SK-N-SH treated with all-trans-retinoic acid at 6 μM for 48 hours (cell line): ENCODE measurements at regions not wholly inside any gene's neighbourhood (a gene's known extent, or its start where the extent isn't known, plus 50 kb on each side); places are given as distances from the start of the nearest gene placed in this dataset.

Source experiments
- ATAC-seq: fragments of 200-7000 bp; cut with Tn5 transposase; 3 replicates; pipeline ENCODE4 v1.9.1; 2020; ENCODE audit warnings: mild to moderate bottlenecking, moderate library complexity
- CSDC2 ChIP-seq: fragments of 250-450 bp; sonication (Bioruptor Pico); IDR thresholded peaks from 2 replicates; pipeline ENCODE4 v1.5.0; 2020; ENCODE audit warnings: mild to moderate bottlenecking, moderate library complexity
- GLIS3 ChIP-seq: fragments of 250-450 bp; sonication (Bioruptor Pico); IDR thresholded peaks from 2 replicates; pipeline ENCODE4 v1.5.0; 2020; ENCODE audit warnings: mild to moderate bottlenecking, moderate library complexity
- ISL1 ChIP-seq: fragments of 250-450 bp; sonication (Bioruptor Pico); IDR thresholded peaks from 2 replicates; pipeline ENCODE4 v2.1.2; 2022; ENCODE audit warnings: mild to moderate bottlenecking, moderate library complexity
- OSR1 ChIP-seq: fragments of 250-450 bp; sonication (Bioruptor Pico); IDR thresholded peaks from 2 replicates; pipeline ENCODE4 v1.8.0; 2022; ENCODE audit warnings: moderate library complexity, mild to moderate bottlenecking, inconsistent platforms
- PATZ1 ChIP-seq: fragments of 250-450 bp; sonication (Bioruptor Pico); IDR thresholded peaks from 2 replicates; pipeline ENCODE4 v1.8.0; 2020; ENCODE audit warnings: mild to moderate bottlenecking, moderate library complexity, borderline replicate concordance
- POU6F1 ChIP-seq: fragments of 250-450 bp; sonication (Bioruptor Pico); IDR thresholded peaks from 2 replicates; pipeline ENCODE4 v1.8.0; 2021; ENCODE audit warnings: low read depth, mild to moderate bottlenecking, moderate library complexity, borderline replicate concordance
- PPARA ChIP-seq: fragments of 250-450 bp; sonication (Bioruptor Pico); IDR thresholded peaks from 2 replicates; pipeline ENCODE4 v1.5.0; 2020; ENCODE audit warnings: mild to moderate bottlenecking, borderline replicate concordance
- RARB ChIP-seq: fragments of 250-450 bp; sonication (Bioruptor Pico); IDR thresholded peaks from 2 replicates; pipeline ENCODE4 v1.8.0; 2021; ENCODE audit warnings: mild to moderate bottlenecking, moderate library complexity
- SNAI2 ChIP-seq: fragments of 250-450 bp; sonication (Bioruptor Pico); IDR thresholded peaks from 2 replicates; pipeline ENCODE4 v1.5.0; 2020; ENCODE audit warnings: mild to moderate bottlenecking, moderate library complexity
- TCF4 ChIP-seq: fragments of 250-450 bp; sonication (Bioruptor Pico); IDR thresholded peaks from 2 replicates; pipeline ENCODE4 v1.8.0; 2021; ENCODE audit warnings: mild to moderate bottlenecking, moderate library complexity, borderline replicate concordance
- TOX ChIP-seq: fragments of 250-450 bp; sonication (Bioruptor Pico); IDR thresholded peaks from 2 replicates; pipeline ENCODE4 v1.8.0; 2021; ENCODE audit warnings: mild to moderate bottlenecking, moderate library complexity, borderline replicate concordance
- TSHZ2 ChIP-seq: fragments of 250-450 bp; sonication (Bioruptor Pico); IDR thresholded peaks from 2 replicates; pipeline ENCODE4 v1.5.0; 2020; ENCODE audit warnings: mild to moderate bottlenecking, moderate library complexity
- ZC3H10 ChIP-seq: fragments of 250-450 bp; sonication (Bioruptor Pico); IDR thresholded peaks from 2 replicates; pipeline ENCODE4 v1.5.1; 2021; ENCODE audit warnings: mild to moderate bottlenecking, moderate library complexity
- ZFP30 ChIP-seq: fragments of 450-650 bp; formaldehyde crosslinking; IDR thresholded peaks from 2 replicates; pipeline ENCODE4 v1.5.0; 2022; ENCODE audit warnings: mild to moderate bottlenecking, moderate library complexity
- ZNF565 ChIP-seq: fragments of 450-650 bp; formaldehyde crosslinking; conservative IDR thresholded peaks from 2 replicates; pipeline ENCODE4 v1.5.0; 2020; ENCODE audit warnings: low read depth, mild to moderate bottlenecking, moderate library complexity
- ZNF70 ChIP-seq: fragments of 450-650 bp; formaldehyde crosslinking; IDR thresholded peaks from 2 replicates; pipeline ENCODE4 v1.5.0; 2020; ENCODE audit warnings: mild to moderate bottlenecking, moderate library complexity
- ZNF8 ChIP-seq: fragments of 450-650 bp; formaldehyde crosslinking; IDR thresholded peaks from 2 replicates; pipeline ENCODE4 v1.5.0; 2020; ENCODE audit warnings: mild to moderate bottlenecking, moderate library complexity

GRCh38 chrX:39816871-39817731, 280.7 kb downstream of the BCOR start:
- TF ChIP-seq RARB = no peak
- no peak for TF ChIP-seq PPARA
- TF ChIP-seq CSDC2 (CRISPR knock-in tag) = no peak
- TF ChIP-seq ZNF70 (CRISPR knock-in tag) = no peak
- TF ChIP-seq PATZ1 (CRISPR knock-in tag) = no peak
- no peak for TF ChIP-seq SNAI2 (CRISPR knock-in tag)
- TF ChIP-seq ISL1 = no peak
- no peak for TF ChIP-seq ZFP30
- TF ChIP-seq ZNF565 (CRISPR knock-in tag) = no peak
- ATAC-seq = peak; percentile 12; the same call in 2 of the 3 replicates

- no peak; the same call in 2 of the 3 replicates for ATAC-seq
- no peak for TF ChIP-seq SNAI2 (CRISPR knock-in tag)
- TF ChIP-seq TCF4 = peak; percentile 63
- TF ChIP-seq ZNF8 = no peak
- TF ChIP-seq TSHZ2 (CRISPR knock-in tag) = 0 out of 2 replicates have a peak, but pooled peaks have one; percentile 25
Observed at GRCh38 chrX:39817754-39818470, 279.8 kb downstream of the BCOR start.

- TF ChIP-seq TOX (CRISPR knock-in tag) = no peak
- TF ChIP-seq OSR1 (CRISPR knock-in tag) = no peak
- TF ChIP-seq ZC3H10 (CRISPR knock-in tag) = no peak
- no peak for TF ChIP-seq GLIS3 (CRISPR knock-in tag)
- TF ChIP-seq CSDC2 (CRISPR knock-in tag) = no peak
- TF ChIP-seq POU6F1 = no peak
- no peak for ATAC-seq
Observed at GRCh38 chrX:39818750-39819149, 279.0 kb downstream of the BCOR start.

- ATAC-seq = no peak
Observed at GRCh38 chrX:39819921-39820849, 277.6 kb downstream of the BCOR start.

More at GRCh38 chrX:39819921-39820849, 277.6 kb downstream of the BCOR start:
- TF ChIP-seq TSHZ2 (CRISPR knock-in tag) = peak; percentile 27; the same call in 1 of the 2 replicates
- TF ChIP-seq ISL1 = no peak
- TF ChIP-seq, all 23 proteins: peak for 1
